ENCODE measurements at regions not wholly inside any gene's neighbourhood (a gene's known extent, or its start where the extent isn't known, plus 50 kb on each side); places are given as distances from the start of the nearest gene placed in this dataset.

DNA sequence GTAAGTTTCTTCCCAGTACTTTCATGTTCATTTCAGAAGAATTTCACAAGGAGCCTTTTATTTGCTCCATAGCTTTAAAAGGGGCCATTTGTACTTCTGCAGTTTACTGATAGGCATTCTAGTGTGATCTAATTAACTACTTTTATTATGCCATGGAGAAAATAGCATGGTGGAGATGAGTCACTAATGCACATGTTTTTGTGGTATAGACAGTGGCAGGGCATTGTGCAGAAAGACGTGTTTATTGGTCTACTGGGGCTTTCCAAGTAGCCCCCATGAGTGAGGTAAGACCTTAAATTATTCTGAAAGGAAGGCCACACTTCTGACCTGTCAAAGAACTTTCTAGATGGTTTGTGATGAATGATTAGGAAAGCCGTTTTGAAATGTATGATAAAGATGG lies 810.0 kb upstream of the NR2F2 start:
- TF ChIP-seq, protein P1, sequence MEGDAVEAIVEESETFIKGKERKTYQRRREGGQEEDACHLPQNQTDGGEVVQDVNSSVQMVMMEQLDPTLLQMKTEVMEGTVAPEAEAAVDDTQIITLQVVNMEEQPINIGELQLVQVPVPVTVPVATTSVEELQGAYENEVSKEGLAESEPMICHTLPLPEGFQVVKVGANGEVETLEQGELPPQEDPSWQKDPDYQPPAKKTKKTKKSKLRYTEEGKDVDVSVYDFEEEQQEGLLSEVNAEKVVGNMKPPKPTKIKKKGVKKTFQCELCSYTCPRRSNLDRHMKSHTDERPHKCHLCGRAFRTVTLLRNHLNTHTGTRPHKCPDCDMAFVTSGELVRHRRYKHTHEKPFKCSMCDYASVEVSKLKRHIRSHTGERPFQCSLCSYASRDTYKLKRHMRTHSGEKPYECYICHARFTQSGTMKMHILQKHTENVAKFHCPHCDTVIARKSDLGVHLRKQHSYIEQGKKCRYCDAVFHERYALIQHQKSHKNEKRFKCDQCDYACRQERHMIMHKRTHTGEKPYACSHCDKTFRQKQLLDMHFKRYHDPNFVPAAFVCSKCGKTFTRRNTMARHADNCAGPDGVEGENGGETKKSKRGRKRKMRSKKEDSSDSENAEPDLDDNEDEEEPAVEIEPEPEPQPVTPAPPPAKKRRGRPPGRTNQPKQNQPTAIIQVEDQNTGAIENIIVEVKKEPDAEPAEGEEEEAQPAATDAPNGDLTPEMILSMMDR (conservative IDR thresholded peaks at IDR 0.05 in 1 of 2, IDR thresholded peaks at IDR 0.05 in 1 of 2; ENCODE audit: low read depth in 1 of 2, low read length in 2 of 2), result no peak
- no peak for TF ChIP-seq EZH2 (IDR thresholded peaks at IDR 0.05; ENCODE audit: low read length, missing control alignments)

All from fibroblast of lung (primary cell).